ENCODE measurements at regions not wholly inside any gene's neighbourhood (a gene's known extent, or its start where the extent isn't known, plus 50 kb on each side); places are given as distances from the start of the nearest gene placed in this dataset.
"Not testable (repeated sequence)": the region's sequence is repeated elsewhere in the genome, so short reads cannot be mapped to it uniquely, and the experiment has no call there.

GRCh38 chr5:168123631-168124528, 167.6 kb upstream of the WWC1 start:
- no peak for DNase-seq

- no peak for DNase-seq
These were observed 165.8 kb upstream of the WWC1 start for GRCh38 chr5:168125445-168126199.

- no peak for DNase-seq
These were observed 164.8 kb upstream of the WWC1 start for GRCh38 chr5:168126606-168127005.

- no peak for DNase-seq
These were observed 163.3 kb upstream of the WWC1 start for GRCh38 chr5:168128111-168128510.

DNA sequence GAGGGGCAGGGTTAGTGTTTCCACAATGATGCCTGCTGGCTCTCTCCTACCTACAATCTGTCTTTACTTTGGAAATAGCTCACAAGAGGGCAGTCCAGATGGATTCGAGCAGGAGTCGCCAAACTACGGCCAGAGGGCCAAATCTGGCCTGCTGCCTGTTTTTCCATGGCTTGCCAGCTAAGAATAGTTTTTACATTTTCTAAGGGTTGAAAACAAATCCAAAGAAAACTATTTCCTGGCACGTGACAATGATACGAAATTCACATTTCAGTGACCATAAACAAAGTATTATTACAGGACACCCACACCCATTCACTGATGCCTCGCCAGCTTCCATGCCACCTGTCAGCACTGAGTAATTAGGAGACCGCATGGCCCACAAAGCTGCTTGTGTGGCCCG, 162.9 kb upstream of the WWC1 start:
- DNase-seq, result no peak

GRCh38 chr5:168131519-168131918, 159.9 kb upstream of the WWC1 start:
- DNase-seq, result no peak

DNA sequence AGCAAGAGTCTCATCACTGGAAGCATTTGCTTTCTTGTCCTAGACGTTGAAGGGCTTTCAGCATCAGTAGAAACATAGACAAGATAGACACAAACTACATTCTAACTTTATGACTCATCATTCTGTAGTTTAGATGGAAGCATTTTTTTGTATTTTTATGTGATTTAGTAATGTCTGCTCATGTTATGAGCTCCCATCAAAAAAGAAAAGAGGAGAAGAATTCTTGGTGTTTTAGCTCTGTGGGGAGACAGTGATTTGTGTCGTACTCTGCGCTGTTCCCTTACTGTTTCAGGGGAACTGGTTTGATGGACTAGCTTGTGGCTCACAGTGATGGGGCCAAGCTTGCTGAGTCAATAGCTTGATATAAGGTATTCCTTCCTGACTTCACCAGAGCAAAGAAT, 159.2 kb upstream of the WWC1 start:
- no peak for DNase-seq

DNA sequence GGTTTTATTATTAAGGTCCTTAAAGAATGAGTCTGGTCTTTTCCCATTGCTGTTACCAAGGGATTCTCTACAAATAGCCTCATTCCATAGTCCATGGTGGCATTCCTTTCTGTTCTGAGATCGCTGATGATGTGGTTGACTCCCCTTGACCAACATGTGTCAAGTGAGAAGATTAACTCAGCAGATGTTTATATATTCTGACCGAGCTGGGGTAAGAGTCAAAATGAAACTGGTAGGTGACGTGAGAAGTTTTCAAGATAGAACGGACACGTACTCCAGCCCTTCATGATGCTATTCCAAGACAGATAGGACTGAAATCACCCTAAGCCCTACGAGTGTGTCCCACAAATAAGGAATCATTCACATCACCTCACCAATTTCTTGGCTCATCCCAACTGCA, 155.5 kb upstream of the WWC1 start:
- no peak for DNase-seq

- DNase-seq, result no peak
These were observed 155.1 kb upstream of the WWC1 start for GRCh38 chr5:168136340-168136739.

GRCh38 chr5:168137265-168137664, 154.2 kb upstream of the WWC1 start:
- no peak for DNase-seq

DNA sequence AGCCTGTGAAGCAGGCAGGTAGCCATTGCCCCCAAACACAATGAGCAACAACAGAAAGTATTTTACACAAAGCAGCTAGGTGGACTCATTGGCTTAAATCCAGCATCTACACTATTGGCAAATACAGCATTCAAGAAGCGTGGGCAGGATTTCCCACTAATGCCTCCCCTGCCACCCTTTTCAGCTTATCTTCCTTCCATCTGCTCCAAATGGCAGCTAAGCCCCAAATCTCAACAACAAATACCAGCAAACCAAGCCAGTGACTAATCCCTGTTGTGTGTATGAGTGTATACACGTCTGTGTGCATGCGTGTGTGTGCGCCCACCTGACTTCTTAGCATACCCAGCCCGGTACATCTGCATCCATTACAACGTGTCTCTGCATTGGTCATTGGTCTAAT, 151.2 kb upstream of the WWC1 start:
- no peak for DNase-seq

DNA sequence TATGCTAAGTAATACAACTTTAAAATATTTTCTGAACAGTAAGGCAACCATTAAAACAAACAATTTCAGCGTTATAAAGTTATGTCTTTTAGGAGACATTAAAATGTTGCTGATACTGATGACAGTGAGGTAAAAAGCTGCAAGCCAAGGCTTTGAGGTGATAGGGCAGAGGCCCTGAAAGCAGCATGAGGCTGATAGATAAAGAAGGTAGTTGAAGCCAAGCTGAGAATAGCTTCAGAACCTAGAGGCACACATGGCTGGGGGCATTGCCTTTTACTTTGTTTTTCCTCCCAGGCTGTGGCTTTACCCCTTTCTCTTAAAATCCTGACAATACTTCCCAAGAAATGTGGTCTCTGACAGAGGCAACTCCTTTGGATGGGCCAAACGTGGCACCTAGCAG, 149.0 kb upstream of the WWC1 start:
- DNase-seq, result no peak

DNA sequence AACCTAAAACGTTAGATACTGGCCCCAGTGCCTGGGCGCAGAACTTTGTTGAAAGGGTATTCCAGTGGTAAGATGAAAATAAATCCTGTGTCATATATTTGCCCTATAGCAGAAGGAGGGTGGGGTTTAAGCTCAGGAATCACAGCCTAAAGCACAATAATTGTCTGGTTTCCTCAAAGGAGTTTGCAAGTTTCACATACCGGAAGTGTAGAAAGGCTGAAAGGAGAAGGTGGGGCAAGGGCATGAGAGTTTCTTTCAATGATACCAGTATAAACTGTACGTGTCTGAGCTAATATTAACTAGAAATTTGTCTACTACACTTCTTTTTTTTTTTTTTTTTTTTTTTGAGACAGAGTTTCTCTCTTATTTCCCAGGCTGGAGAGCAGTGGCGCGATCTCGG, 147.9 kb upstream of the WWC1 start:
- not testable (repeated sequence) for DNase-seq

GRCh38 chr5:168147106-168147505, 144.3 kb upstream of the WWC1 start:
- DNase-seq, result no peak

- DNase-seq, result no peak
These were observed 143.7 kb upstream of the WWC1 start for GRCh38 chr5:168147568-168148360.

DNA sequence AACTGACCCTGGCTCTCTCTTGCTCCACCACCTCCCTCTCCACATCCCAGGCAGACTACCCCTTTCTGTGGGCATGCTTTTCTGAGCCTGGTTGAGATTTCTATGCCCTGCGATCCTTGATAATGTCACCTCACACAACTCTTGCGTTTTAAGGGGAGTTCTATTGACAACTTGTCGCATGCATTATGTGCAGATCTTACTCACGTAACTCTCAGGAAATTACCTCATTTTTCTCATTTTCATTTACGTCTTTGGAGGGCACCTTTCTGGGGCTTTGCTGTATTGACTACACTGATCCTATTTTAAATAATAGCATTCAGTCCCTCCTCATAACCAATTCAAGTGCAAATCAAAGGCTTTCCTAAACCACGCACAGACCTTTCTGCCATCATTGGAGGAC, 140.4 kb upstream of the WWC1 start:
- DNase-seq, result no peak

DNA sequence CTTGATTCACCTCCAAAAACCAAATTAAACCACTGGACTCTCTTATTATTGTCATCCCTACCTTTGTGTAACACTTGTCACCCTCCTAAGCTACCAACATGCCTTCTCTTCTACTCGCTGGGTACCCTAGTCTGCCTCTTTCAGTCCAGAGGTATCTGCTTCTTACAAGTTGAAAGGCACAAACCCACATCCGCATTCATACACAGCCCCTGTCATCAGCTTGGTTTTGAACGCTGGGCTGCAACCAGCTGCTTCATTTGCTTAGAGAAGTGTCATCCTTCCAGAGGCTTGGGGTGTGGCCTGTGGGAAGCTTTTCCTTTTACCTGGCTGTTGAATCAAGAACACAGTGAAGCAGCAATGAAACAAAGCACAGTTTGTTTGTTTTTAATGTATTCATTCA, 138.8 kb upstream of the WWC1 start:
- DNase-seq, result no peak

DNA sequence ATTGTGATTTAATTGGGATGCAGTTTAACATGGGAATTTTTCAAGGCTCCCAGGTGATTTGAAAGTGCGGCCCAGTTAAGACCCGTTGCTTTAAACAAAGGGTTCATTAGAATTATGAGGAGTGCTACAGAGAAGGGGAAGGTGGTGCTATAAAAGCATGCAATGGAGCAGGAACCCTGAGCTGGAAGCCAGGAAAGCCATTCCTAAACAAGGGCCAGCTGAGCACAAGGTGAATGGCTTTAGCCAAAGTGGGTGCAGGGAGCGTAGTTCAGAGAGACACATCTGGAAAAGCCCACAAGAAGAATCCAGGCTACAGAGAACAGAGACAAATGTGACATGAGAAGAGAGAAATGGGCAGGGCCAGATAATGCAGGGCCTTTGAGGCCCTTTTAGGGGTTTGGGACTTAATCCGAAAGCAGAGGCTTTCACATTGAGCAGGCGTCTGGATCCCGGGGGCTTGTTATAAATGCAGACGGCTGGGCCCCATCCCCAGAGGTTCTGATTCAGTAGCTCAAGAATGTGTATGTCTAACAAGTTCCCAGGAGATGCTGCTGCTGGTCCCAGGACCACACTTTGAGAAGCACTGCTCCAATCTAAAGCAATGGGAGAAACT, 138.1 kb upstream of the WWC1 start:
- no peak for DNase-seq

DNA sequence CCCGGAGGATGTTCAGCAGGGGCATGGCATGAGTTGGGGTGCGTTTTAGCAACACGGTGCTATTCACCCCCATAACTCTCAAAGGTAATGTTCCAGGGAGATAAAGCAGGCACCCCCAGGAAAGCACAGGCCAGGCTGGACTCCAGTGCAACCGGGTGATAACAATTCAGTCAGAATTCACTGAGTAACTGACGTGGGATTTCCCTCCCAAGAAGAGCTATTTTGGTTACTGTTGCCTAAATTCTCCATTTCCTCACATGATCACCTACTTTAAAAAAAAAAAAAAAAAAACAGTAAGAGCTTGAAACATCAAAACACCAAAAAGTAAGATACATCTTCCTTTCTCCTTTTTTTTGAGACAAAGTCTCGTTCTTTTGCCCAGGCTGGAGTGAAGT, 137.6 kb upstream of the WWC1 start:
- DNase-seq, result no peak

GRCh38 chr5:168155585-168155984, 135.9 kb upstream of the WWC1 start:
- no peak for DNase-seq

DNA sequence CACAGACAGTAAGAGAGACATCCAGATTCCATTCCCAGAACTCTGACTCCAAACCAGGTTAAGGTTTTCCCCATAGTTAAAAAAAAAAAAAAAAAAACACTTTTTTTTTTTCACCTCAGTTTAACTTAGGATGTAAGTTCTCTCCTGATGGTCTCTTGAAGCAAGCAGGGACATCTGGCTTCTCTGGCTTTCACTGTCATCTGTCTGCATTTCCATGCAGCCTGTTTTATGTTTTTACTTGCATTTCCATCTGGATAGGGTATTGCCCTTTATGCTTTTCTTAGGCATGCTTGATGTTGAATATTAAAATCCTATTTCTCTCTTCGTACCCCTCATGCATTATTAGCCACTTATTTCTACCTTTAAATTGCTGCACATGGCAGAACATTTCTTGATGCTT, 135.3 kb upstream of the WWC1 start:
- no peak for DNase-seq

DNA sequence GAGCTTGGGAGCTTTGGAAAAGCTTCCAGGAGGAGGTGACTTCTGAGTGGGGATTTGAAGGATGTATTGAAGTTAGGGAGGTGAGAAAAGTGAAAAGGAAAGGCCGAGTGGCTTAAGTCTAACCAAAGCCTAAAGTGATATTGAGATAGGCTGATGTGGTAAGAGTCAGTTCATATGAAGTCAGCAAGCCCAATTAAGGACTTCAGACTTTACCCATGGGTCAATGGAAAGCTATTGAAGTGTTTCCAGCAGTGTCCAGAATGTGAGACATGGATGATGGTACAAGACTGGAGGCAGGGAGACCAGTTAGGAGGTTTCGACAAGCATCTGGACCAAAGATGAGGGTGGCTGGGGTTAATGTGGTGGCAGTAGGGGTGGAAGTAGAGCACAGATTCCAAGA, 134.3 kb upstream of the WWC1 start:
- no peak for DNase-seq

Measured in muscle of arm (tissue), 1 donor.